Aorta (tissue), 5 donors: ENCODE measurements at regions not wholly inside any gene's neighbourhood (a gene's known extent, or its start where the extent isn't known, plus 50 kb on each side); places are given as distances from the start of the nearest gene placed in this dataset.

Source experiments
- ATAC-seq: fragments of 200-7000 bp; cut with Tn5 transposase; one replicate; pipeline ENCODE4 v1.9.1; 2022; ENCODE audit warnings: moderate library complexity; ENCODE audit not compliant: low FRiP score
- DNase-seq, 2 donors: peaks; one replicate each; pipeline ENCODE4 v3.0.0-alpha.2; 2020
- H3K27ac ChIP-seq, 2 donors: one replicate each; pipeline ENCODE4 v1.5.1; 2013; ENCODE audit warnings: low read length in 2 of 2, mild to moderate bottlenecking in 2 of 2, moderate library complexity in 2 of 2, control low read depth in 1 of 2, inconsistent platforms in 1 of 2, low read depth in 1 of 2
- H3K27me3 ChIP-seq, 2 donors: one replicate each; pipeline ENCODE4 v1.6.1; 2013; ENCODE audit warnings: control low read depth in 1 of 2, low read length in 1 of 2, mild to moderate bottlenecking in 1 of 2, moderate library complexity in 1 of 2; ENCODE audit not compliant: insufficient read depth in 2 of 2, control insufficient read depth in 1 of 2
- H3K36me3 ChIP-seq, 2 donors: one replicate each; pipeline ENCODE4 v1.6.1; 2013; ENCODE audit warnings: control low read depth in 1 of 2, low read length in 1 of 2, mild to moderate bottlenecking in 1 of 2; ENCODE audit not compliant: insufficient read depth in 2 of 2, control insufficient read depth in 1 of 2
- H3K4me1 ChIP-seq, 2 donors: one replicate each; pipeline ENCODE4 v1.6.1; 2013; ENCODE audit warnings: low read length in 2 of 2, control low read depth in 1 of 2, mild to moderate bottlenecking in 1 of 2, moderate library complexity in 1 of 2; ENCODE audit not compliant: insufficient read depth in 2 of 2, control insufficient read depth in 1 of 2
- H3K4me3 ChIP-seq, 2 donors: one replicate each; pipeline ENCODE4 v1.5.1; 2013; ENCODE audit warnings: low read length in 2 of 2, control low read depth in 1 of 2, mild to moderate bottlenecking in 1 of 2
- H3K9me3 ChIP-seq: one replicate; pipeline ENCODE4 v1.6.1; 2013; ENCODE audit warnings: mild to moderate bottlenecking, low read length; ENCODE audit not compliant: control insufficient read depth
- WGBS, 2 donors: extraction: QIAGEN DNeasy Blood & Tissue Kit; methylation state at CpG; one replicate each; pipeline ENCODE4 v1.1.7; 2013; 5-methylcytosine and 5-hydroxymethylcytosine counted together
- intact Hi-C, 2 donors: fragments of 100-400 bp; cut with DNase I; formaldehyde crosslinking; loops; one replicate each; pipeline versions ENCODE4 v1.14.2 to v1.15.0; 2022
- donor health status: healthy with polysubstance abuse.
- donor health status: Bipolar disorder and iron deficiency.
- donor health status: DM: no; HTN: no; CAD: no.
- donor health status: DM: no; HTN: no; CAD: no.
- donor health status: DM: yes; HTN: yes; CAD: no.

DNA sequence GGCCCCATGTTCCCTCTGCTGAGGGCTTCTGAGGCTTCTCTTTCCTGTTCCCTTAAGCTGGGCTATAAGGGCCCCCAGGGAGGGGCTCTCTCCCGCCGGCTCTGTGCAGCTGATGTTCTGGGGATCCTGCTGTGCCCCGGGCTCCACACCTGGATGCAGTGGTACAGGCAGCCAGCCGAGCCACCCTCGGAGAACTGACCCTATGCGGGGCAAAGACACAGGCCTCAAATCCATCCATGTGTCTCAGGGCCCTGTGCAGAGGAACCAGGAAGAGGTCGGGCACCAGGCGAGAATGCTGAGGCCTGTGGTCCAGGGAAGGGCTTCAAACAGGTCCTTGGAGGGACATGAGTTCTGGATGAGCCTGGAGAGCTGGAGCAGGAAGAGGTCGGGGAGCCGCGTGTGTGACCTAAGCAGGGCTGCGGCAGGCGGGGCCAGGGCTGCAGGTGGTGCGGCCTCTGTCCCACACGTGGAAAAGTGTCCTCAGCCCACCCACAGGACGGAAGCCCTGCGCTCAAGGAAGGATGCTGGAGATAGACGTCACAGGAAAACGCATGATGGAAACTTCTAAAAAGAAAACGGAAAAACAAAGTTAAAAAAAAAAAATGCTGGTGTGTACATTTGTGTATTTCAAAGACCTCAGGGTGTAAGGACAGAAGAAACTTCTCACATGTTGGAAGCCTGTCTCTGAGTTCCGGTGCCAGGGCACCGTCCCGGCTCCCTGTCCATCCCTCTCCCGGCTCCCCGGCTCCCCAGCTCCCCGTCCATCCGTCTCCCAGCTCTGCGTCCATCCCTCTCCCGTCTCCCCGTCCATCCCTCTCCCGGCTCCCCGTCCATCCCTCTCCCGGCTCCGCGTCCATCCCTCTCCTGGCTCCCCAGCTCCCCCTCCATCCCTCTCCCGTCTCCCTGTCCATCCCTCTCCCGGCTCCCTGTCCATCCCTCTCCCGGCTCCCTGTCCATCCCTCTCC lies 1149.2 kb downstream of the BRD1 start:
- intact Hi-C loops: no loop called here
- Histone ChIP-seq H3K27me3 (no peaks in the 10 kb centered on the region), H3K27ac (no peak overlapping the region), H3K4me1 (no peaks in the 10 kb centered on the region), H3K36me3 (no peaks in the 10 kb centered on the region), H3K4me3 (no peak overlapping the region), H3K9me3 (no peaks in the 10 kb centered on the region)
- ATAC-seq (no peak), DNase-seq (no peak)
- WGBS, 2 donors: 85 to 86% methylated on average over 38 of the region's 38 CpGs

DNA sequence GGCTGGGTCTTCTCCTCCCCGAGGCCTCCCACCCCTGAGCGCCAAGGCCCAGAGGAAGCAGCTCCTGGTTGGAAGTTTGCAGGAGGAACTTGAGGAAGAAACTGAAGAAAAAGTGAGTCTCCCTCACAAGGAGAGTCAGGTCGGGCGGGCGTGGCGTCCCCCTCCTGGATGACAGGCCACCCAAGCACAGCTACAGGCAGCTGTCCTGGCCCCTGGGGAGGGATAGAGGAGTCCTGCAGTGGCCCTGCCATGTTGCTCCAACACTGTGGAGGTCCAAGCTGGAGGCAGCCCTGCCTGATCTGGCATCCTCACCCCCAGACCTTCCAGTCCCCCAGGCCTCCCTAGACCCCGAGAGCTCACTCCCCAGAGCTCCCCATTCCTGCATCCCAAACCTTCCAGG lies 1150.1 kb downstream of the BRD1 start:
- WGBS, 2 donors: 95 to 96% methylated on average over 7 of the region's 7 CpGs
- H3K4me1 ChIP-seq: no peaks in the 10 kb centered on the region
- intact Hi-C loops: no loop called here
- no peaks in the 10 kb centered on the region for H3K36me3 ChIP-seq
- no peak for ATAC-seq
- no peaks in the 10 kb centered on the region for H3K9me3 ChIP-seq
- no peak overlapping the region for H3K4me3 ChIP-seq
- no peak for DNase-seq
- no peak overlapping the region for H3K27ac ChIP-seq
- H3K27me3 ChIP-seq: no peaks in the 10 kb centered on the region

DNA sequence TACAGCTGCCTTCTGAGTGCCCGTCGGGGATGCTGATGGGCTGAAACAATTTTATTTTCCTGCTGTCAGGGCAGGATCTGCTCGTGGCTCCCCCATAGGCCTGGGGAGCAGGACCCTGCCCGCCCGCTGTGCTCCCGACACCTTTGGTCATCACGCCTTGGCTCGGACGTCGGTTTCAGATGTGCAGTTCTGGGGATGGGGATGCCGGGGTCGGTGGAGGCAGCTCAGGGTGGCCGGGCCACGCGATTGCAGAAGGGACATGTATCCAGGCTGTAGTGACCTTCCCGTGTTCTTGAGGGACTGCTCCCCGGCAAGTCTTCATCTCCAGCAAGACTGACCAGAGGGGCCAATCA lies 1150.5 kb downstream of the BRD1 start:
- Histone ChIP-seq H3K9me3 (no peaks in the 10 kb centered on the region), H3K27me3 (no peaks in the 10 kb centered on the region), H3K36me3 (no peaks in the 10 kb centered on the region), H3K27ac (no peak overlapping the region), H3K4me3 (no peak overlapping the region), H3K4me1 (no peaks in the 10 kb centered on the region)
- DNase-seq: peak in 1 of 2 donors; percentile 44
- 88 to 91% methylated on average over 17 of the region's 17 CpGs for WGBS, 2 donors
- no peak for ATAC-seq
- intact Hi-C loops: no loop called here

DNA sequence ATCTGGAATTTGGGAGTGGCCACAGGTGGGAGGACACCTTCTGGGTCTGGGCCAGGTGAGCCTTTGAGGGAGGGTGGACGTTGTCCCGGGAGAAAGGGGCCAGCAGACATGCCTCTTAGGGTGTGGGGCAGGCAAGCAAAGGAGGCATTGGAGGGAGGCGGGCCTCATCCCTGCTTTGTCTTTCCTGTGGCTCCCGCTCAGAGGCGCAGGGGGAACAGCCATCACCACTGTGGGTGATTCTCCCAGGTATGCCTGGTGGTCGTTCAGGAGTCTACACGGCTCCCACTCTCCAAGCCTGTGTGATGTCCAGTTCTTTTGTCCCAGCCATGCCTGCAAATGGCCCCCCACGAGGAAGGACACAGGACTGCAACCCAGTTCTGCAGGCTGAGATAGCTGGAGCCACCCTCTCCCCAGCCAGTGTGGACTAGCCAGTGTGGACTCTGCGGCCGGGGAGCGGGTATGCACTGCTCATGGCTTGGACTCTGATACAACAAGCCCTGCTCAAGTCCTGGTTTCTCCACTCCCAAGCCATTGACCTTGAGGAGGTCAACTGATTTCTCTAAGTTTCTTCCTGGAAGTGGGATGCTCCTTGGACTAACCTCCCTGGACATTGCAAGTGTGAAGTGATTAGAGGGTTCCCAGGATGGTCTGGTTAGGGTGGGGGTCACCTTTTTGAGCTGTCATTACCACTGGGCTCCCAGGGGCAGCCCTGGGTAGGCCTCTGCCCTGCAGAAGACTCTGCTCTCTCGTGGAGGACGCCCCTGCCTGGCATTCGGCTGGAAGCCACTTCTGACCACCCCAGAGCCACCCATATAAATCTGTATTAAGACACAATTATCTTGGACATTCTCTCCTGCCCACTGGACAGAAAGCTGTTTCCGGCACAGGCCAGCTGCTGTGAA lies 1151.2 kb downstream of the BRD1 start:
- intact Hi-C loops: no loop called here
- ATAC-seq (no peak), DNase-seq (no peak)
- Histone ChIP-seq H3K9me3 (peaks cover 2% of the 10 kb centered on the region), H3K27me3 (no peaks in the 10 kb centered on the region), H3K27ac (no peak overlapping the region), H3K36me3 (no peaks in the 10 kb centered on the region), H3K4me3 (no peak overlapping the region), H3K4me1 (no peaks in the 10 kb centered on the region)
- WGBS, 2 donors: 94% methylated on average over 14 to 15 of the region's 15 CpGs

DNA sequence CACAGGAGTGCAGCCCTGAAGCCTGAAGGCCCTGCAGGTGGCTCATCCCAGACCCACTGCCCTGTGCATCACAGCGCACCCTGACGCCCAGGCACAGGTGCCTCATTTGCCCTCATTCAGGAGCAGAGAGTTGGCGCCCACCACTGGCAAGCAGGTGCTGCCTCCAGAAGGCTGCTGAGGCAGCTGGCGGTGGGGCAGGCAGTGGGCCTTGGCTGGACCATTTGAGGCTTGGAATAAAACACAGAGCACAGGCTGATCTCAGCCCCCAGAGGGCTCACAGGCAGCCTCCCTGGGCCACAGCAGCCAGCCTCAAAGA lies 1151.9 kb downstream of the BRD1 start:
- intact Hi-C loops: no loop called here
- H3K27ac ChIP-seq: no peak overlapping the region
- no peaks in the 10 kb centered on the region for H3K27me3 ChIP-seq
- H3K36me3 ChIP-seq: no peaks in the 10 kb centered on the region
- peaks cover 2% of the 10 kb centered on the region for H3K9me3 ChIP-seq
- no peak for DNase-seq
- ATAC-seq: no peak
- H3K4me3 ChIP-seq: no peak overlapping the region
- no peaks in the 10 kb centered on the region for H3K4me1 ChIP-seq
- WGBS, 2 donors: 91 to 96% methylated on average over 4 of the region's 4 CpGs

DNA sequence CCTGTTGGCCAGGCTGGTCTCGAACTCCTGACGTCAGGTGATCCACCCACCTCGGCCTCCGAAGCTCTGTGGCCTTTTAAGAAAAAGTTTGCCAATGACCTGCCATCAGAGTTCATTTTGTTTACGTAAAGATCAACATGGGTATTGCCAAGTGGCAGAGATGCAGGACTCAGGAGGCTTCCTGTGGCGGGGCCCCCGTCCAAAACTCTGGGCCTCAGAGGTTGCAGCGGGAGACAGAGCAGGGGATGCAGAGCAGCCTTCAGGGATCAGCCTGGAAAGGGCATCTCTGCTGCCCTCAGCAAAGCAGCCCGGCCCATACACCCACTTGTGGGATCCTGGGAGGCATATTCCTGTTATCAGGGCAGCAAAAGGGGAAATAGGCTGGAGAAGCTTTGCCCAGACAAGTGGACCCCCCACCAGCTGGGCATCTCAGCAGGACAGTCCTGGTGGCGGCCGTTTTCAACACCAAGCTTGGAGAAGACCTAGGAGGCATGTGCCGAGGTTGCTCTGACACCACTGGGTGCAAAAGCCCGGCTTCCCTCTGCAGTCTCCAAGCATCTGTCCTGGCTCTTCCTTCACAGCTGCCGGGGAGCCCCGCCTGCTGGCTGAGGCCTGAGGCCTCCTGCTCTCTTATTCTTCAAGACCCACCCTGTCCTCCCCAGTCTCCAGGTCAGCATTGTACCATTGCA lies 1152.4 kb downstream of the BRD1 start:
- no peaks in the 10 kb centered on the region for H3K27me3 ChIP-seq
- DNase-seq: no peak
- no peak overlapping the region for H3K27ac ChIP-seq
- intact Hi-C loops: no loop called here
- no peak for ATAC-seq
- peaks cover 4% of the 10 kb centered on the region for H3K9me3 ChIP-seq
- no peaks in the 10 kb centered on the region for H3K4me1 ChIP-seq
- no peaks in the 10 kb centered on the region for H3K36me3 ChIP-seq
- 89 to 91% methylated on average over 15 of the region's 15 CpGs for WGBS, 2 donors
- H3K4me3 ChIP-seq: no peak overlapping the region

DNA sequence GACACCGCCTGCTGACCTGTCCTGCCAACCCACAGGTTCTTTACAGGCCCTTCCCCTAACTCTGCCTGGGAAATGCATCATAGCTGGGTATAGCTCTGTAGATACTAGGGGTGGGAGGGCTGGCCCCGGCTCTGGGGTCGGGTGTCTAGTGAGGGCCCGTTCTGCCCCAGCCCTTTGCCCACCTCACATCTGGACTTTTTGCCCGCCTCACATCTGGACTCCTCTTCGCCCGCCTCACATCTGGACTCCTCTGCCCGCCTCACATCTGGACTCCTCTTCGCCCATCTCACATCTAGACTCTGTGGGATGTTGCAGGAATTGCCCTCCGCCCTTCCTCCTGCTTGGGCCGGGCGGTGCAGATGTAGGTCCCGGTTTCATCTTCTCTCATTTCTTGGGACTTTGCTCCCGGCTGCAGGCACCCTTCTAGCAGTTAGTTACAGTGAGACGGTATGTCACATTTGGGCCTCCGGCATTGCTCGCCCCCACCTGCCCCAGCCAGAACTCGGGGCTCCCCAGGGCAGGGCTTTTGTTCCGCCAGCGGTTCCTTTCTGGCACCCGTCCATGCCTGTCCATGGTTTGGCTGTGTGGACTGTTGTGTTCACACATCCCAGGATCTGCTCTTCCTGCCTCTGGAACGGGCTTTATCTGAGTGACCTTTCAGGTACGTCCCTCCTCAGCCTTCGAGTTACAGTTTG lies 1153.7 kb downstream of the BRD1 start:
- Histone ChIP-seq H3K4me1 (no peaks in the 10 kb centered on the region), H3K27me3 (no peaks in the 10 kb centered on the region), H3K4me3 (no peak overlapping the region), H3K9me3 (peaks cover 4% of the 10 kb centered on the region), H3K36me3 (no peaks in the 10 kb centered on the region), H3K27ac (no peak overlapping the region)
- intact Hi-C loops: no loop called here
- 92 to 94% methylated on average over 24 of the region's 24 CpGs for WGBS, 2 donors
- DNase-seq: no peak
- ATAC-seq: no peak

DNA sequence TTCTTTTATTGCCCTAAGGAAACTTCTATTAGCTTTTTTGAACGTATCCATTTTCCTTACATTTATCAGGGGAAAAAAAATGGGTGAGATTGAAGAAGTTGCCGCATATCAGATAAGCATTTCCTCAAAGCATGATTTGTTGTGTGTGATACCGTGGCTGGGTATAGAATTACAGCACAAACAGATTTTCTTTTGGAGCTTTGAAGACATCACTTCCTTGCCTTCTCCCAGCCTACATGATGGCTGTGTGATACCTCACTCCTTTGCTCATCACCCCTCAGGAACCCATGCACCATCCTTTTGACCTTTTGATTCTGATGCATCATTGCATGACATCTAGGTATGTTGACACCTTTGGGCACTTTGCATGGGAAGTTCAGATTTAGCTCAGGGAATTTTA lies 1155.3 kb downstream of the BRD1 start:
- Histone ChIP-seq H3K27ac (no peak overlapping the region), H3K36me3 (no peaks in the 10 kb centered on the region), H3K27me3 (no peaks in the 10 kb centered on the region), H3K9me3 (peaks cover 4% of the 10 kb centered on the region), H3K4me3 (no peak overlapping the region), H3K4me1 (no peaks in the 10 kb centered on the region)
- WGBS, 2 donors: 85 to 91% methylated on average over 3 of the region's 3 CpGs
- intact Hi-C loops: no loop called here
- DNase-seq: no peak
- ATAC-seq: no peak
